ENCODE measurements at regions not wholly inside any gene's neighbourhood (a gene's known extent, or its start where the extent isn't known, plus 50 kb on each side); places are given as distances from the start of the nearest gene placed in this dataset.

- TF ChIP-seq GATA2 (IDR thresholded peaks at IDR 0.05; ENCODE audit: low read depth, low read length) (no peak), GATA3 (IDR thresholded peaks at IDR 0.05; ENCODE audit: low read depth, low read length) (no peak)
These were observed 576.9 kb downstream of the MATN1 start for GRCh38 chr1:30146448-30146847.

All from SH-SY5Y (cell line).